ENCODE measurements at regions not wholly inside any gene's neighbourhood (a gene's known extent, or its start where the extent isn't known, plus 50 kb on each side); places are given as distances from the start of the nearest gene placed in this dataset.
"Not testable (repeated sequence)": the region's sequence is repeated elsewhere in the genome, so short reads cannot be mapped to it uniquely, and the experiment has no call there.

GRCh38 chr3:193060748-193061546 lies 143.3 kb upstream of the MB21D2 start:
- TF ChIP-seq, protein P1, sequence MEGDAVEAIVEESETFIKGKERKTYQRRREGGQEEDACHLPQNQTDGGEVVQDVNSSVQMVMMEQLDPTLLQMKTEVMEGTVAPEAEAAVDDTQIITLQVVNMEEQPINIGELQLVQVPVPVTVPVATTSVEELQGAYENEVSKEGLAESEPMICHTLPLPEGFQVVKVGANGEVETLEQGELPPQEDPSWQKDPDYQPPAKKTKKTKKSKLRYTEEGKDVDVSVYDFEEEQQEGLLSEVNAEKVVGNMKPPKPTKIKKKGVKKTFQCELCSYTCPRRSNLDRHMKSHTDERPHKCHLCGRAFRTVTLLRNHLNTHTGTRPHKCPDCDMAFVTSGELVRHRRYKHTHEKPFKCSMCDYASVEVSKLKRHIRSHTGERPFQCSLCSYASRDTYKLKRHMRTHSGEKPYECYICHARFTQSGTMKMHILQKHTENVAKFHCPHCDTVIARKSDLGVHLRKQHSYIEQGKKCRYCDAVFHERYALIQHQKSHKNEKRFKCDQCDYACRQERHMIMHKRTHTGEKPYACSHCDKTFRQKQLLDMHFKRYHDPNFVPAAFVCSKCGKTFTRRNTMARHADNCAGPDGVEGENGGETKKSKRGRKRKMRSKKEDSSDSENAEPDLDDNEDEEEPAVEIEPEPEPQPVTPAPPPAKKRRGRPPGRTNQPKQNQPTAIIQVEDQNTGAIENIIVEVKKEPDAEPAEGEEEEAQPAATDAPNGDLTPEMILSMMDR (IDR thresholded peaks at IDR 0.05): no peak
- no peak for TF ChIP-seq ZFX (IDR thresholded peaks at IDR 0.05; ENCODE audit: borderline replicate concordance)
- no peak overlapping the region for H3K27ac ChIP-seq

- H3K27ac ChIP-seq: no peak overlapping the region
- TF ChIP-seq, protein P1 (IDR thresholded peaks at IDR 0.05): no peak
- no peak for TF ChIP-seq ZFX (IDR thresholded peaks at IDR 0.05; ENCODE audit: borderline replicate concordance)
Observed at GRCh38 chr3:193068365-193068764, 150.7 kb upstream of the MB21D2 start.

DNA sequence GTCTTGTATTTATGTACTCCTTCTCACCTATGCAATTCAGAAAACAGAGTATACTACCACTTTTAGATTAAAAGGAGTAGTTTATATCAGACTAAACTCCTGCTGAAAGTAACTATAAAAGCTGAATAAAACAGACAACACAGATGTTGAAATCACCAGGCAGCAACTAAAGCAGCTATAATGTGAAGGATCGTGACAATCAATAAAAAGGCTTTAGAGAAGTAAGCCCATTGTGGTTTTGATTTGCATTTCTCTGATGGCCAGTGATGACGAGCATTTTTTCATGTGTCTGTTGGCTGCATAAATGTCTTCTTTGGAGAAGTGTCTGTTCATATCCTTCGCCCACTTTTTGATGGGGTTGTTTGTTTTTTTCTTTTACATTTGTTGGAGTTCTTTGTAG lies 152.1 kb upstream of the MB21D2 start:
- H3K27ac ChIP-seq: not testable (repeated sequence)

GRCh38 chr3:193078996-193079753 lies 161.5 kb upstream of the MB21D2 start:
- H3K27ac ChIP-seq: no peak overlapping the region
- TF ChIP-seq ZFX (IDR thresholded peaks at IDR 0.05; ENCODE audit: borderline replicate concordance): no peak
- TF ChIP-seq, protein P1 (IDR thresholded peaks at IDR 0.05): no peak

DNA sequence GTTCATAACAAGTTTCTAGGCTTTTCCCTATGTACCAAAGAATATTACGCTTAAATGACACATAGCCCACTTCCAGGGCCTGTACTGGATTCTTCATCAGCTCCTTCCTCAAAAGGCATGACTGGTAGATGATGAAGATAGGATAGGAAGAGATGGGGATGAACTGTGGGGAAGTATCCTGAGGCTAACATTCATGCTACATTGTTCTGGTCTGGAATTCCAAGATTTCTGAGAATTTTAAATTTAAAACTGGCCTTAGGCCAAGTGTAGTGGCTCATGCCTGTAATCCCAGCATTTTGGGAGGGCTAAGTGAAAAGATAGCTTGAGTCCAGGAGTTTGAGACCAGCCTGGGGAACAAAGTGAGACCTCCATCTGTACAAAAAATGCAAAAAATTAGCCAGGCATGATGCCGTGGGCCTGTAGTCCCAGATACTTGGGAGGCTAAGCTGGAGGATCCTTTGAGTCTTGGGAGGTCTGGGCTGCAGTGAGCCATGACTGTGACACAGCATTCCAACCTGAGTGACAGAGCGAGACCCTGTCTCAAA lies 160.1 kb upstream of the PLAAT1 start:
- TF ChIP-seq ZFX (IDR thresholded peaks at IDR 0.05; ENCODE audit: borderline replicate concordance): no peak
- H3K27ac ChIP-seq: no peak overlapping the region

GRCh38 chr3:193085655-193086054 lies 155.4 kb upstream of the PLAAT1 start:
- H3K27ac ChIP-seq: no peak overlapping the region
- TF ChIP-seq, protein P1 (IDR thresholded peaks at IDR 0.05): no peak
- TF ChIP-seq ZFX (IDR thresholded peaks at IDR 0.05; ENCODE audit: borderline replicate concordance): no peak

DNA sequence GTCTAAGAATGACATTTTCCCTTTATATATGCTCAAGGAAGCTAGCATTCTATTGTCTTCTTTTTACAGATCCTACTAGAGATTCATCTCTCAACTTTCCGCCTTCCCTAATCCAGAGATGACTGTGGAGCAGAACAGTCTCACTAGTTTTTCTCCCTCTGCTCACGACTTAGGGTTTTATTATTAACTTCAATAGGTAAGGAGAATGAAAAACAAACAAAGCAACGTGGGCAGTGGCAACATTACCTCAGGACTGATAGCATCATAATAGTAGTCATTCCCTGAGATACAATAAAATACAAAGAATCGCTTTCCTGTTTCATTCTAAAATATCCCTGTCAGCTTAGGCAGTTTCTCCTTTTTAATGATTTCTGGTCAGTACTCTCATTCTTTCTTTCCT lies 154.3 kb upstream of the PLAAT1 start:
- no peak overlapping the region for H3K27ac ChIP-seq
- TF ChIP-seq ZFX (IDR thresholded peaks at IDR 0.05; ENCODE audit: borderline replicate concordance): no peak
- TF ChIP-seq, protein P1 (IDR thresholded peaks at IDR 0.05): no peak

DNA sequence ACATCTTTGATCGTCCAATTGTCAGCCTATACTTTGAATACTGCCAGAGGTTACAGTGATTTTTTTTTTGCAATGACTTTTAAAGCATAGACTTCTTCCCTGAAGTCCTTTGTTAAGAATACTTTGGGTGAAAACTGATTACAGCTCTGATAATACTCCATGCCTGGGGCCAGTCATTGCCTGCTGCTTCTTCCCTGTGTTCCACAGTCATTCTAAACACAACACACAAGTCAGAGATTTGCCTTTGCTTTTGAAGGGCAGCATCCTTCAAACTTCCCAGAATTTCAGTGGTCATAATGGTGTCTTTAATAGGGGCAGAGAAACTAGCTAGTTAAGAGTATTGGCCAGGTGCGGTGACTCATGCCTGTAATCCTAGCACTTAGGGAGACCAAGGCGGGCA lies 153.7 kb upstream of the PLAAT1 start:
- H3K27ac ChIP-seq: no peak overlapping the region
- TF ChIP-seq ZFX (IDR thresholded peaks at IDR 0.05; ENCODE audit: borderline replicate concordance): no peak
- TF ChIP-seq, protein P1 (IDR thresholded peaks at IDR 0.05): no peak
